ENCODE measurements at regions not wholly inside any gene's neighbourhood (a gene's known extent, or its start where the extent isn't known, plus 50 kb on each side); places are given as distances from the start of the nearest gene placed in this dataset.

- peaks cover 16% of the 10 kb centered on the region; the same call in 1 of the 2 replicates for H3K27me3 ChIP-seq (replicated peaks; ENCODE audit: insufficient read depth, low read length)
- H3K4me3 ChIP-seq (ENCODE audit: low read length), result peak overlapping the region; percentile 83
- H3K36me3 ChIP-seq (replicated peaks; ENCODE audit: insufficient read depth, low read length), result no peaks in the 10 kb centered on the region
- H3K9me3 ChIP-seq (replicated peaks; ENCODE audit: insufficient read depth, low read length), result no peaks in the 10 kb centered on the region
- TF ChIP-seq EZH2 (optimal IDR thresholded peaks at IDR 0.05; ENCODE audit: low read depth, low read length) (no peak), EZH2phosphoT487 (IDR thresholded peaks at IDR 0.05; ENCODE audit: low read length) (no peak), CTCF (IDR thresholded peaks at IDR 0.05; ENCODE audit: low read length) (no peak)
- H2AFZ ChIP-seq (ENCODE audit: low read length), result peak overlapping the region; percentile 86
- H3K9ac ChIP-seq (ENCODE audit: low read length), result peak overlapping the region; percentile 97
- 0 out of 2 replicates have a peak, but pooled peaks cover 3% of the 10 kb centered on the region for H3K4me1 ChIP-seq (ENCODE audit: low read length)
- no peaks in the 10 kb centered on the region for H4K20me1 ChIP-seq (ENCODE audit: insufficient read depth, low read length)
- H3K4me2 ChIP-seq (ENCODE audit: low read depth, low read length), result peak overlapping the region; percentile 89
- peaks cover 10% of the 10 kb centered on the region for H3F3A ChIP-seq (ENCODE audit: insufficient read depth, low read length)
- no peaks in the 10 kb centered on the region for H3K79me2 ChIP-seq (ENCODE audit: low read length)
- H3K27ac ChIP-seq (ENCODE audit: low read length), result peak overlapping the region; percentile 71; the same call in 1 of the 2 replicates
- DNase-seq, result no peak
- H3K9me2 ChIP-seq (replicated peaks; ENCODE audit: insufficient read depth, low read length), result no peaks in the 10 kb centered on the region
Measured at GRCh38 chr1:147083919-147084272, 88.4 kb downstream of the PRKAB2 start.

GRCh38 chr1:147080671-147081394, 91.4 kb downstream of the PRKAB2 start:
- H3K9me3 ChIP-seq (replicated peaks; ENCODE audit: insufficient read depth, low read length), result no peaks in the 10 kb centered on the region
- peak overlapping the region; percentile 31; the same call in 1 of the 2 replicates for H3K4me3 ChIP-seq (ENCODE audit: low read length)
- H3K9me2 ChIP-seq (replicated peaks; ENCODE audit: insufficient read depth, low read length), result no peaks in the 10 kb centered on the region
- peak overlapping the region; percentile 26; the same call in 1 of the 2 replicates for H2AFZ ChIP-seq (ENCODE audit: low read length)
- no peaks in the 10 kb centered on the region for H3K79me2 ChIP-seq (ENCODE audit: low read length)
- no peak overlapping the region for H3K9ac ChIP-seq (ENCODE audit: low read length)
- H3K4me1 ChIP-seq (ENCODE audit: low read length), result 0 out of 2 replicates have a peak, but pooled peaks cover 3% of the 10 kb centered on the region
- no peak for DNase-seq
- peaks cover 10% of the 10 kb centered on the region for H3F3A ChIP-seq (ENCODE audit: insufficient read depth, low read length)
- peak overlapping the region; percentile 46; the same call in 1 of the 2 replicates for H3K4me2 ChIP-seq (ENCODE audit: low read depth, low read length)
- H3K36me3 ChIP-seq (replicated peaks; ENCODE audit: insufficient read depth, low read length), result no peaks in the 10 kb centered on the region
- H3K27me3 ChIP-seq (replicated peaks; ENCODE audit: insufficient read depth, low read length), result peaks cover 16% of the 10 kb centered on the region; the same call in 1 of the 2 replicates
- no peaks in the 10 kb centered on the region for H4K20me1 ChIP-seq (ENCODE audit: insufficient read depth, low read length)
- TF ChIP-seq CTCF (IDR thresholded peaks at IDR 0.05; ENCODE audit: low read length) (peak; percentile 39), EZH2 (optimal IDR thresholded peaks at IDR 0.05; ENCODE audit: low read depth, low read length) (no peak)
- no peak overlapping the region for H3K27ac ChIP-seq (ENCODE audit: low read length)

- no peak for DNase-seq
- no peaks in the 10 kb centered on the region for H4K20me1 ChIP-seq (ENCODE audit: insufficient read depth, low read length)
- H3F3A ChIP-seq (ENCODE audit: insufficient read depth, low read length), result peaks cover 10% of the 10 kb centered on the region
- no peak overlapping the region for H3K27ac ChIP-seq (ENCODE audit: low read length)
- H3K4me2 ChIP-seq (ENCODE audit: low read depth, low read length), result peak overlapping the region; percentile 46; the same call in 1 of the 2 replicates
- no peaks in the 10 kb centered on the region for H3K9me2 ChIP-seq (replicated peaks; ENCODE audit: insufficient read depth, low read length)
- H3K4me3 ChIP-seq (ENCODE audit: low read length), result peak overlapping the region; percentile 31; the same call in 1 of the 2 replicates
- 0 out of 2 replicates have a peak, but pooled peaks cover 3% of the 10 kb centered on the region for H3K4me1 ChIP-seq (ENCODE audit: low read length)
- H3K79me2 ChIP-seq (ENCODE audit: low read length), result no peaks in the 10 kb centered on the region
- H3K36me3 ChIP-seq (replicated peaks; ENCODE audit: insufficient read depth, low read length), result no peaks in the 10 kb centered on the region
- H3K9me3 ChIP-seq (replicated peaks; ENCODE audit: insufficient read depth, low read length), result no peaks in the 10 kb centered on the region
- peaks cover 16% of the 10 kb centered on the region; the same call in 1 of the 2 replicates for H3K27me3 ChIP-seq (replicated peaks; ENCODE audit: insufficient read depth, low read length)
- no peak for TF ChIP-seq EZH2 (optimal IDR thresholded peaks at IDR 0.05; ENCODE audit: low read depth, low read length)
- TF ChIP-seq CTCF (IDR thresholded peaks at IDR 0.05; ENCODE audit: low read length), result no peak
- no peak for TF ChIP-seq EZH2phosphoT487 (IDR thresholded peaks at IDR 0.05; ENCODE audit: low read length)
- H3K9ac ChIP-seq (ENCODE audit: low read length), result no peak overlapping the region
- peak overlapping the region; percentile 26 for H2AFZ ChIP-seq (ENCODE audit: low read length)
Measured at GRCh38 chr1:147080006-147080661, 92.1 kb downstream of the PRKAB2 start.
